Vagina (tissue), 2 donors: ENCODE measurements at regions not wholly inside any gene's neighbourhood (a gene's known extent, or its start where the extent isn't known, plus 50 kb on each side); places are given as distances from the start of the nearest gene placed in this dataset.

ENCODE experiments used
- POLR2AphosphoS5 ChIP-seq, 2 donors: sonication (generic); formaldehyde crosslinking; IDR thresholded peaks; one replicate each; pipeline ENCODE4 v1.9.0; 2017; ENCODE audit warnings: antibody characterized with exemption in 2 of 2, mild to moderate bottlenecking in 2 of 2, low read depth in 1 of 2; ENCODE audit not compliant: insufficient read depth in 1 of 2
- TF ChIP-seq, protein P1 (sequence below), 3 experiments: fragments of 450-650 bp in 2 of 3; fragments of 200-600 bp in 1 of 3; sonication (generic) in 1 of 3; IDR thresholded peaks; one replicate each; pipeline ENCODE4 v1.5.1; 2017 to 2019; ENCODE audit warnings: antibody characterized with exemption in 3 of 3, mild to moderate bottlenecking in 2 of 3, moderate library complexity in 2 of 3

DNA sequence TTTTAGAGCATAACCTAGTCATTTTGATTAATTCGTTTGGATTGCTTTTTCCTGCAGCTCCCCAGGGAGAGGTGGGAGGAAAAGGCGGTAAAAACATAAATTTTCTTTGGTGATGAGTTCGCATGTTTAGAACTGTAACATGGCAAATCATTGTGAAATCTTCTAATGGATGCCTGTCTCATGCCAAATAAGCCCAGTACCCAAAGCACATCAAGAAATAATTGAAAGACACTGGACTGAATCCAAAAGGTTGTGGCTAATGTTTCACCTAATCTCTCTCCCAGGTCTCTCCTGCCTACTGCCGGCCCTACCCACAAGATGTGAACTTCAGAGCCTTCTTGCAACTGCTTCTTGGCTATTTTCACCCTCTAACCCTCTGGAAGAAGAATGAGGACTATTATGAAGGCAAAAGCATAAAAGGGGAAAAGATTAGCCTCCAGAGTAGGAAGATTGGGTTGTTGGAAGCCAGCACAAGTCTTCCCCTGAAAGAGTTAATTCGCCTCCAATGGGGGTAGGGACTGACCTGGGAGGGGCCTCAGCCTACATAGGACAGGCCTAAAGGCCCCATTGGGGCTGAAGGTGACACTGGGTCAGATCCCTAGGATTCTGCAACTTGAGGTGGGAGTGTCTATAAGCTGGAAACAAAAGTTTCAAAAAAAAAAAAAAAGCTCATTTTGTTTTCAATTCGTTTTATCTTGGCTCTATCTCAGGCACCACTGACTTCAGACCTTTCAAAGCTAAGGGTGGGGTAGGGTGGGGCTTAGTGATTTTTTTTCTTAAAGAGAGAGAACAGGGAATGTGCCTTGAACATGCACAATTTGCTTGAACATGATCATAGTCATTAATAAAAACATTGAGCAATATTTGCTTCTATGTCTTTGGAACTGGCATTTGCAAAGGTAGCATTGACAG is 278.6 kb upstream of the KLF3 start:
- TF ChIP-seq, protein P1, sequence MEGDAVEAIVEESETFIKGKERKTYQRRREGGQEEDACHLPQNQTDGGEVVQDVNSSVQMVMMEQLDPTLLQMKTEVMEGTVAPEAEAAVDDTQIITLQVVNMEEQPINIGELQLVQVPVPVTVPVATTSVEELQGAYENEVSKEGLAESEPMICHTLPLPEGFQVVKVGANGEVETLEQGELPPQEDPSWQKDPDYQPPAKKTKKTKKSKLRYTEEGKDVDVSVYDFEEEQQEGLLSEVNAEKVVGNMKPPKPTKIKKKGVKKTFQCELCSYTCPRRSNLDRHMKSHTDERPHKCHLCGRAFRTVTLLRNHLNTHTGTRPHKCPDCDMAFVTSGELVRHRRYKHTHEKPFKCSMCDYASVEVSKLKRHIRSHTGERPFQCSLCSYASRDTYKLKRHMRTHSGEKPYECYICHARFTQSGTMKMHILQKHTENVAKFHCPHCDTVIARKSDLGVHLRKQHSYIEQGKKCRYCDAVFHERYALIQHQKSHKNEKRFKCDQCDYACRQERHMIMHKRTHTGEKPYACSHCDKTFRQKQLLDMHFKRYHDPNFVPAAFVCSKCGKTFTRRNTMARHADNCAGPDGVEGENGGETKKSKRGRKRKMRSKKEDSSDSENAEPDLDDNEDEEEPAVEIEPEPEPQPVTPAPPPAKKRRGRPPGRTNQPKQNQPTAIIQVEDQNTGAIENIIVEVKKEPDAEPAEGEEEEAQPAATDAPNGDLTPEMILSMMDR (IDR thresholded peaks at IDR 0.05): no peak
- peak in 1 of 2 donors; percentile 17 for TF ChIP-seq POLR2AphosphoS5 (IDR thresholded peaks at IDR 0.05; ENCODE audit: insufficient read depth in 1 of 2, low read depth in 1 of 2)
